NT2/D1 (cell line): ENCODE measurements at regions not wholly inside any gene's neighbourhood (a gene's known extent, or its start where the extent isn't known, plus 50 kb on each side); places are given as distances from the start of the nearest gene placed in this dataset.

Experiments
- SUZ12 ChIP-seq: IDR thresholded peaks from 2 replicates; pipeline ENCODE4 v1.6.1; 2011; ENCODE audit not compliant: insufficient read length, insufficient read depth; ENCODE audit errors: extremely low read depth
- YY1 ChIP-seq: IDR thresholded peaks from 2 replicates; pipeline ENCODE4 v1.6.1; 2011; ENCODE audit not compliant: insufficient read length, insufficient read depth
- ZNF274 ChIP-seq: IDR thresholded peaks from 2 replicates; pipeline ENCODE4 v1.6.1; 2011; ENCODE audit warnings: mild to moderate bottlenecking, low read depth, low read length

DNA sequence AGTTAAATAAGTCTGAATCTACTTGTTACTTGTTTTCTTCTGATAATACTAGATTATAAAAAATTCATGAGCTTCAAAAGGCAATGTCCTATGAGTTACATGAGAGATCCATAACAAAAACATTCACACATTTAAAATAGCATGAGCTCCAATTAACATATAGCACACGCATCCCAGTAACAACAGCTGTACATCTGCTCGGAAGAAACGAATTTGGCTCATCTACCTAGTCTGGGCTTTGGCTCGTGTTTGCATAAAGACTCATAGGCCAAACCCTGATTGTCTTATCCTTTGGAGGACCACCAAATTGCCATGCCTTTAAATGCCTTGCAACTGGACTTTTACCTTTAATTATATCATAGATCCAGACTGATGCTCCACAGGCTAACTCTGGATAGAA, 259.7 kb upstream of the CHD6 start:
- TF ChIP-seq ZNF274 (no peak), YY1 (no peak), SUZ12 (no peak)
